GM19438 (cell line): ENCODE measurements at regions not wholly inside any gene's neighbourhood (a gene's known extent, or its start where the extent isn't known, plus 50 kb on each side); places are given as distances from the start of the nearest gene placed in this dataset.
"Not testable (repeated sequence)": the region's sequence is repeated elsewhere in the genome, so short reads cannot be mapped to it uniquely, and the experiment has no call there.

Experiments
- ATAC-seq: cut with Tn5 transposase; IDR thresholded peaks from one replicate; pipeline ENCODE4 v1.9.1; 2021; ENCODE audit warnings: low read depth; ENCODE audit not compliant: unreplicated experiment

DNA sequence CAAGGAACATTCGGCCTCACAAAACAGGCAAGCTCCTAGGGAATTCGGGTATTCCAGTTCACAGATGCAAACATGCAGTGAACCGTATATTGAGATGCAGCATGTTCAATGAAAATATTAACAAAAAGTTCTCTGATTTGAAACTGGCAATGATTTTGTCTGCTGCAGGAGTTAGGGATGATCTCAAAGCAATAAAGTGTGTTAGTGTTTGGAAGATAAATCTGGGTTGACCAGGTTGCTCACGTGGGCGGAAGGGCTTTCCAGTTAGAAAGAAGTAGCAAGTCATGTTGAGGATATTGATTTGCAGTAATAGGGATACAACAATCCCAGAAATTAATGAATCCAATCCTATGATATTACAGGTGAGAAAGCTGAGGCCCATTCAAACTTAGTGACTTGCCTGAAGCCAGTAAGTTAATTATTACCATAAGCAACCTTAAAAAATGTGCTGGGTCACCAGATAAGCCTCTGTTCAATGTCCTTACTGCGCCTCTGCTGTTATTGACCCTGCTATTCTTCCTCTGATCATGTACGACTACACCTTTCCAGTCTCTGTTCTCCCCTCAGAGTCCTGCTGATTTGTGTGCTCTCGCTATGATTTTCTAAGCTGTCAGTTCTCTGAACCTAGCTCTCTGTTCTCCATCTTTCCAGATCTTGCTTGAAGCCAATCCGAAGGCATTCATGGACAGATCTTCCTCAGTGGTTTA, 370.8 kb downstream of the DSEL start:
- no peak for ATAC-seq

GRCh38 chr18:67144329-67144728, 372.2 kb downstream of the DSEL start:
- ATAC-seq: no peak

DNA sequence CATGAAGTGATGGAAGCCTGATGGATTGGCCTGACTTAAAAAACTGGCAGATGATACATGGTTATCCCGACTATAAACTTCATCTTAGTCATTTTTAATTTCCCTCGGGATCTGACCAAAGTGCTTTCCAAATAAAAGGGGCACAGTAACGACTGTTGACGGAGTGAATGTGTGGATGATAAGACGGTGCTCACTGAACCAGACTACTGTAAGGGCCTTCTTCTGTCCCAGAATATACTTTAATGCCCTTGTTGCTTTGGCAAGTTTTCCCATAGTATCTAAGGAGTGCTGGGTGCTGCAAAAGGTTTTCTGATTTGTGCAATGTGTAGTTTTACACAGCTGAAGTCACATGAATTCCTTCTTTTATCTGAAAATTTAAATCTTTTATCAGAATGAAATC, 373.5 kb downstream of the DSEL start:
- ATAC-seq: no peak

DNA sequence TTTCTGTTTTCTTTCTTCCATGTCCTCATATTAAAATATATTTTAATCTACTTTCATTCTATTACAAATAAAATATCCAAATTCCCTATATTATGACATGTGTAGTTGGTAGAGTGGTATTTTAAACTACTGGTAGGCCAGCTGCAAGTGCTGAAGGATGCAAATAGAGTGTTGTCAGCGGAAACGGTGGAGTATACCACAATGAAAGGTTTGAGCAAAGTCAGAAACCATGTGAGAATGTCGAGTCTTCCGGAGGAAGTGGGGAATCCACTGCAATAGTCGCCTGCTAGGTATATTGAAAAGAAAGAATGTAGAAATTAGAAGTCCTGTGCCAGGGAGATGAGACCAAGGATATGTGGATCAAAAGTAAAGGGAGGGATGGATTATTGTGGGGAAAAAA, 373.9 kb downstream of the DSEL start:
- ATAC-seq: no peak

DNA sequence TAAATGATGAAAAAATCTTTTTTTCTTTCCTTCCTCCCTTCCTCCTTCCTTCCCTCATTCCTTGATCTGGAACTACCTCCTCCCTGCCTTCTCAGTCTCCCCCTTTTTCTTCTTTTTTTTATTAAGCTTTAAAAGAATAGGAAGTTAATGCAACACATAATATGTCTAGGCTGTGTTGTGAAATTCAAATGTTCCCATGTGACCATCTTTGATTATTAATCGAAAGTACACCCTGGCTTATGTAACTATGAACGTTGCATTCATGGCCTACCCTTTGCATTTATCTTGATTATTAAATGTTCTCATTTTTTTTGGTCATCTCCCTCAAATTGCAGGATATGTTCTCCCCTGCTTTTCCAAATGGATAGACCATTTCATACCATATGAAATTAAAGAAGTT, 376.0 kb downstream of the DSEL start:
- ATAC-seq: no peak

DNA sequence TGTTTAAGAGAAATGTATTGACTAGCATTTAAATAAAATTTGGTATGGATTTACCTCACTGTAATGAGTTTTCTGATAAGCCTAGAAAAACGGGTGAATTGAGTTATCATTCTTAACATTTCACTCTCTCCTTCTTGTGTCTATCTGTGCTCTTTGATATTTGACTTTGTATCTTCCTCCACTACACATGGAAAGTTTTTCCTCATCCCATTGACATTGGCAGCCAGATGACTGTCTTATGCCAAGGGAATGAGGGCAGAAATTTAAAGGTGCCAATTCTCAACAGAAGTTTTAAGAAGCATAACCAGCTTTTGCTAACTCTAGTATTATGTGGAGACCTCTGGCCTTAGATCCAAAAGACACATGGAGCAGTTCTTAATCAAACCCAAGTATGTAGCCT, 376.6 kb downstream of the DSEL start:
- no peak for ATAC-seq

DNA sequence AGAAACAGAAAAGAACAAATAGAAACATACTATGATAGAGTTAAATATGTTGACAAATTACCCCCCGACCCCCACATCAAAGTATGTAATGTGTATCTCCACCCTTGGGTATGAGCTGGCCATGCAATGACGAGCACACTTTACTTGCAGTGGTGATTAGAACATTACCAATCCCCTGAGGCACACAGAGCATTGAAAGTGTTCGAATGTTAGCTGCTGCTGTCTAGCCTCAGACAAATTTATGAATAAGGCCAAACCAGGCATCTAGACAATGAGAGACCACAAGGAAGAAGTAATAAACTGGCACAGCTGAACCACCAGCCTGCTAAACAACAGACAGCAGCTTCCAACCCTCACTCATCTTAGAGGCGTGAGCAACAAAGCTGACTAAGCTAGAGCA, 380.5 kb downstream of the DSEL start:
- no peak for ATAC-seq

GRCh38 chr18:67134911-67135310, 381.6 kb downstream of the DSEL start:
- no peak for ATAC-seq

GRCh38 chr18:67133669-67134068, 382.9 kb downstream of the DSEL start:
- ATAC-seq: no peak

GRCh38 chr18:67132919-67133318, 383.6 kb downstream of the DSEL start:
- no peak for ATAC-seq

GRCh38 chr18:67131498-67131897, 385.0 kb downstream of the DSEL start:
- ATAC-seq: no peak

GRCh38 chr18:67126751-67127150, 389.8 kb downstream of the DSEL start:
- ATAC-seq: not testable (repeated sequence)

GRCh38 chr18:67123901-67124300, 392.6 kb downstream of the DSEL start:
- ATAC-seq: no peak

GRCh38 chr18:67117804-67118203, 398.7 kb downstream of the DSEL start:
- ATAC-seq: no peak

DNA sequence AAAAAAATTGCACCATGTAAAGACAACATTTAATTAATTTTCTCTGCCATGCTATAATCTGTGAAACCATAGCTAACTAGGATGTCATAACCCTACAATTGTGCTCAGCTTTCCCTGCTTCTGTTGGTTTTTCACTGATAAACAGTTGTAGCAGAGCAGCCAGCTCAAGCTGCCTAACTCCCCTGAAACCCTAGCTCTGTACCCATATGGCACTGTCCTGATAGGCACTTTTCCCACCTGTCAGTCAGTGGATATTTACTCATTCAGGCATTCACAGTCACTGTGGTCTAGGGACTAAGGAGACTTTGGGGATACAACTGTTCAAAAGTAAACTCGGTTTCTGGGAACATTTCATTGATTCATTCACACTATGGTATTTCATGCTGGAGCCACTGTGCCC, 407.0 kb downstream of the DSEL start:
- ATAC-seq: no peak

- no peak for ATAC-seq
Measured at GRCh38 chr18:67108894-67109293, 407.6 kb downstream of the DSEL start.

GRCh38 chr18:67104700-67105284, 411.7 kb downstream of the DSEL start:
- ATAC-seq: peak; percentile 76

DNA sequence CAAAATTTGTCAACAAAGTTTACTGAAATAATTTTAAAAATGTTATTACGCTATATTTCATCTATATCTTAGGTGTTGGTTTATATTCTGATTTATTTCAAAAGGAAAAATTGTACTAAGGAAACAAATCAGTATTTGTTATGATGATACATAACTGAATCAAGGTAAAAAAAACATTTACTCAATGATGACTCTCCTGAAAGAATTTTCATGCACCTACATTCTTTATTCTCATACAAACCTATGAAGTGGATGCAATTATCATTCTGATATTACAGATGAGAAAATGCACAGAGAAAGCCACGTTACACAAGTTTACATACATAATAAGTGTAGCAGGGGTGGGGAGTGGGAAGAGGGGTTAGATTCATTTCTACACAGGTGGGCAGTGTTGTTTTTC, 422.4 kb downstream of the DSEL start:
- no peak for ATAC-seq

GRCh38 chr18:67092141-67092540, 424.4 kb downstream of the DSEL start:
- no peak for ATAC-seq

GRCh38 chr18:67081482-67082211, 434.9 kb downstream of the DSEL start:
- ATAC-seq: no peak

- ATAC-seq: no peak
Measured at GRCh38 chr18:67080601-67081000, 435.9 kb downstream of the DSEL start.

GRCh38 chr18:67074309-67074708, 442.2 kb downstream of the DSEL start:
- no peak for ATAC-seq
